ENCODE measurements at regions not wholly inside any gene's neighbourhood (a gene's known extent, or its start where the extent isn't known, plus 50 kb on each side); places are given as distances from the start of the nearest gene placed in this dataset.

DNA sequence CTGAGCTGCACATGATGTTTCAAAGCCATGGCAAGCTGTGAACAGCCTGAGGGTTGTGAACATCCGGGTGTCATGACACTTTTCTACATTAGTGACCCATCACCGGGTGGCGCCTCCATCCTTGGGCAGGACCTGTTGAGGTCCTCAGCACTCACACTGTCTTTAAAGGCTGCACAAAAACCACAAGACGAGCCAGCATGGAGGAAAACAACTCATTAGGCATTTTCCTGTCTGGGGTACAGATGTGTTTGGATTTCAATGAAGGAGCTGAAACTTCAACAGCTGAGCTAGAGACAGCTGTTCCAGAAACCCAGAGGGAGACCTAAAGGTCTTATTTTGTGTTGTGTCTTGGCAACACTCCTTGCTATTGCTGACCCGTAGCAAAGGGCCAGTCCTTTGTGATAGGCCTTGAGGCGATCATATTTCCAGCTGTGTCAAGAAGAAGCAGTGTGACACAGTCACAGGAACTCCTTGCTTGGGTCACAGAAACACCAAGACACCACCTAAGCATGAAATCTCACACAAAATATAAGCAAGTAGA, 151.8 kb upstream of the VLDLR start:
- peak; percentile 51 for DNase-seq
- in situ Hi-C loops (cut with MboI; ENCODE audit: low pct_ligation_motif_present in 1 of 4, low pct_unique_long_range_greater_than_20kb in 1 of 4, low sequenced_read_pairs in 3 of 4) (no loop called here), intact Hi-C loops (cut with DNase I; ENCODE audit: low total_unique reads) (no loop called here)

DNA sequence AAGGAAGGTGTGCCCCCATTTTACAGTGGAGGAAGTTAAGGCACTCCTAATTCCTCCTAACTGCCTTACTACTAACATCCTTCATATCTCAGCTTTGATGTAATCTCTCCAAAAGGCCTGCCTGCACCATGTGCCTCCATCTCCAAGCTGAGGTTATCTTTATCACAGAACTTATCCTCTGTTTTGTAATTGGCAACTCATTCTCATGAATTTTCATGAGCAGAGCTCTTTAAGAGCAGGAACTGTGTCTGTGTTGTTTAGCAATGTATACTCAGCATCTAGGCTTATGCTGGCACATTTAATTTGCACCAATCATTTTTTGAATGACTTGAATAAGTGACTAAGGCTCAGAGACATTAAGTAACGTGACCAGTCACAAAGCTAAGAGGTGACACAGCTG, 147.9 kb upstream of the VLDLR start:
- no peak overlapping the region for H3K27ac ChIP-seq
- no peak overlapping the region for H3K4me3 ChIP-seq
- TF ChIP-seq, protein P1, sequence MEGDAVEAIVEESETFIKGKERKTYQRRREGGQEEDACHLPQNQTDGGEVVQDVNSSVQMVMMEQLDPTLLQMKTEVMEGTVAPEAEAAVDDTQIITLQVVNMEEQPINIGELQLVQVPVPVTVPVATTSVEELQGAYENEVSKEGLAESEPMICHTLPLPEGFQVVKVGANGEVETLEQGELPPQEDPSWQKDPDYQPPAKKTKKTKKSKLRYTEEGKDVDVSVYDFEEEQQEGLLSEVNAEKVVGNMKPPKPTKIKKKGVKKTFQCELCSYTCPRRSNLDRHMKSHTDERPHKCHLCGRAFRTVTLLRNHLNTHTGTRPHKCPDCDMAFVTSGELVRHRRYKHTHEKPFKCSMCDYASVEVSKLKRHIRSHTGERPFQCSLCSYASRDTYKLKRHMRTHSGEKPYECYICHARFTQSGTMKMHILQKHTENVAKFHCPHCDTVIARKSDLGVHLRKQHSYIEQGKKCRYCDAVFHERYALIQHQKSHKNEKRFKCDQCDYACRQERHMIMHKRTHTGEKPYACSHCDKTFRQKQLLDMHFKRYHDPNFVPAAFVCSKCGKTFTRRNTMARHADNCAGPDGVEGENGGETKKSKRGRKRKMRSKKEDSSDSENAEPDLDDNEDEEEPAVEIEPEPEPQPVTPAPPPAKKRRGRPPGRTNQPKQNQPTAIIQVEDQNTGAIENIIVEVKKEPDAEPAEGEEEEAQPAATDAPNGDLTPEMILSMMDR (IDR thresholded peaks at IDR 0.05), result no peak
- TF ChIP-seq POLR2AphosphoS5 (IDR thresholded peaks at IDR 0.05) (no peak), EP300 (IDR thresholded peaks at IDR 0.05; ENCODE audit: low read depth) (no peak), POLR2A (IDR thresholded peaks at IDR 0.05) (no peak)
- no peak for DNase-seq
- intact Hi-C loops (cut with DNase I; ENCODE audit: low total_unique reads) (no loop called here), in situ Hi-C loops (cut with MboI; ENCODE audit: low pct_ligation_motif_present in 1 of 4, low pct_unique_long_range_greater_than_20kb in 1 of 4, low sequenced_read_pairs in 3 of 4) (no loop called here)
- no peaks in the 10 kb centered on the region for H3K36me3 ChIP-seq
- H3K27me3 ChIP-seq, result no peaks in the 10 kb centered on the region
- H3K9me3 ChIP-seq, result no peaks in the 10 kb centered on the region
- 72% methylated on average over 1 of the region's 1 CpG; no CpG with 5 or more reads in 1 of the 2 donors for WGBS, 2 donors (ENCODE audit: low coverage in 1 of 2)
- no peaks in the 10 kb centered on the region for H3K4me1 ChIP-seq

More for the DNA sequence above, 151.8 kb upstream of the VLDLR start:
- Histone ChIP-seq H3K9me3 (no peaks in the 10 kb centered on the region), H3K27ac (no peak overlapping the region), H3K4me3 (no peak overlapping the region), H3K4me1 (peaks cover 0 to 21% (median 8%) of the 10 kb centered on the region in 4 donors), H3K36me3 (no peaks in the 10 kb centered on the region), H3K27me3 (no peaks in the 10 kb centered on the region)
- TF ChIP-seq POLR2AphosphoS5 (IDR thresholded peaks at IDR 0.05) (no peak), EP300 (IDR thresholded peaks at IDR 0.05; ENCODE audit: low read depth) (no peak), POLR2A (IDR thresholded peaks at IDR 0.05) (no peak)
- TF ChIP-seq, protein P1 (IDR thresholded peaks at IDR 0.05), result no peak
- WGBS, 2 donors (ENCODE audit: low coverage in 1 of 2), result 59 to 80% methylated on average over 3 to 6 of the region's 6 CpGs

DNA sequence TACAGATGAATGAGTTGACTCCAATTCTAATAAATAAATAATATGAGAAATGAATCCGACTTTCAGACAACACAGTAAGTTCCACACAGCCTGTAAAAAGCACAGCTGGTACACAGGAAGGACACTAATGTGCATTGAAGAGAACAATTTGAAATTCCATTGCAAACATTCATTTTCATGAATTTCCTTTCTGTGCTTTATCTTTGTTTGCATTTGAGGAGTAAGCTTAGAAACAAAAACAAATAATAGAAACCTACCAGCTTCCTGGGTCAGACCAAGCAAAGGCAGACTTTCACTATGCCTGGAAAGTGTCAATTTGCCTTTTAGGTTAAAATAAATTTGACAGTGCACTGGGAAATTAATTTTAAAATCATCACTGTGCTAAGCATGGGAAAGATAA, 143.8 kb upstream of the VLDLR start:
- no peak for TF ChIP-seq EP300 (IDR thresholded peaks at IDR 0.05; ENCODE audit: low read depth)
- TF ChIP-seq, protein P1 (IDR thresholded peaks at IDR 0.05), result no peak
- no peak for TF ChIP-seq POLR2A (IDR thresholded peaks at IDR 0.05)
- no peak for TF ChIP-seq POLR2AphosphoS5 (IDR thresholded peaks at IDR 0.05)
- intact Hi-C loops (cut with DNase I; ENCODE audit: low total_unique reads), result no loop called here
- H3K4me3 ChIP-seq, result no peak overlapping the region
- in situ Hi-C loops (cut with MboI; ENCODE audit: low pct_ligation_motif_present in 1 of 4, low pct_unique_long_range_greater_than_20kb in 1 of 4, low sequenced_read_pairs in 3 of 4), result no loop called here
- H3K36me3 ChIP-seq, result no peaks in the 10 kb centered on the region
- no peak overlapping the region for H3K27ac ChIP-seq
- 39 to 50% methylated on average over 1 of the region's 1 CpG for WGBS, 2 donors (ENCODE audit: low coverage in 1 of 2)
- DNase-seq, result no peak
- no peaks in the 10 kb centered on the region for H3K27me3 ChIP-seq
- H3K9me3 ChIP-seq, result no peaks in the 10 kb centered on the region
- no peaks in the 10 kb centered on the region for H3K4me1 ChIP-seq

DNA sequence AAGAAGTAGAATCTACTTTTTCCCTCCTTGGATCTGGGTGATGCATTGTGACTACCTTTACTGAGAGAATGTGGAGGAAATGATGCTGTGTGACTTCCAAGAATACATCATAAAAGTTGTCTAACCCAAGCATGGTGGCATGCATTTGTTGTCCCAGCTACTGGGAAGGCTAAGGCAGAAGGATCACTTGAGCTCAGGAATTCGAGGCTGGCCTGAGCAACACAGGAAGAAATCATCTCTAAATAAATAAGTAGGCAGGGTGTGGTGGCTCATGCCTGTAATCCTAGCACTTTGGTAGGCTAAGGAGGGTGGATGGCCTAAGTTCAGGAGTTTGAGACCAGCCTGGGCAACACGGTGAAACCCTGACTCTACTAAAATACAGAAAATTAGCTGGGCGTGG, 143.2 kb upstream of the VLDLR start:
- H3K27me3 ChIP-seq, result no peaks in the 10 kb centered on the region
- intact Hi-C loops (cut with DNase I; ENCODE audit: low total_unique reads) (no loop called here), in situ Hi-C loops (cut with MboI; ENCODE audit: low pct_ligation_motif_present in 1 of 4, low pct_unique_long_range_greater_than_20kb in 1 of 4, low sequenced_read_pairs in 3 of 4) (no loop called here)
- no peaks in the 10 kb centered on the region for H3K36me3 ChIP-seq
- DNase-seq, result no peak
- H3K27ac ChIP-seq, result no peak overlapping the region
- no peaks in the 10 kb centered on the region for H3K9me3 ChIP-seq
- TF ChIP-seq EP300 (IDR thresholded peaks at IDR 0.05; ENCODE audit: low read depth) (no peak), POLR2AphosphoS5 (IDR thresholded peaks at IDR 0.05) (no peak), POLR2A (IDR thresholded peaks at IDR 0.05) (no peak)
- TF ChIP-seq, protein P1 (IDR thresholded peaks at IDR 0.05), result no peak
- no peak overlapping the region for H3K4me3 ChIP-seq
- H3K4me1 ChIP-seq, result no peaks in the 10 kb centered on the region
- 33 to 66% methylated on average over 1 to 3 of the region's 3 CpGs for WGBS, 2 donors (ENCODE audit: low coverage in 1 of 2)

Data from transverse colon (tissue), 4 donors.